ENCODE measurements at regions not wholly inside any gene's neighbourhood (a gene's known extent, or its start where the extent isn't known, plus 50 kb on each side); places are given as distances from the start of the nearest gene placed in this dataset.

DNA sequence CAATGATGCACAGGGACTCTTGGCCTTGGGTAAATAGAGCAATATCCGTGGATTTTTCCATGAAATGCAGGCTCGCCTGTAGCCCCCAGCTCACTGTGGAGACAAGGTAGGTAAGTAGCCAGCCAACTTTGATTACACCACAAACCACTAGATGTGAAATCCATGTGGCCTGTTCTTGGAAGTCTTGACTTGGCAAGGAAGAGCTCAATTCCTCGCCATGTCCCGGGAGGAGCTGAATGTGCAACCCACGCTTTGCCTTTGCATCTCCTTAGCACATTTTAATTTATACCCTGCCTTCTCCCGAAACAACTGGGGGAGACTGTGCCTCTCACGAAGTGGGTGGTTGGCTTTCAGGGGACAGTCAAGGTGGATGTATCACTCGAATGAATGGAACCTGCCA lies 347.7 kb upstream of the MKI67 start:
- no peaks in the 10 kb centered on the region for H3K27me3 ChIP-seq (ENCODE audit: control insufficient read depth, insufficient read depth, low read length)
- no peaks in the 10 kb centered on the region for H3K36me3 ChIP-seq (ENCODE audit: control insufficient read depth, insufficient read depth, low read length)
- no peak overlapping the region for H3K4me3 ChIP-seq (ENCODE audit: low read length)
- H3K27ac ChIP-seq (ENCODE audit: low read depth, low read length) = no peak overlapping the region
- H3K9ac ChIP-seq (ENCODE audit: low read length) = no peak overlapping the region
- H3K4me1 ChIP-seq (ENCODE audit: control insufficient read depth, insufficient read depth, low read length) = no peaks in the 10 kb centered on the region

DNA sequence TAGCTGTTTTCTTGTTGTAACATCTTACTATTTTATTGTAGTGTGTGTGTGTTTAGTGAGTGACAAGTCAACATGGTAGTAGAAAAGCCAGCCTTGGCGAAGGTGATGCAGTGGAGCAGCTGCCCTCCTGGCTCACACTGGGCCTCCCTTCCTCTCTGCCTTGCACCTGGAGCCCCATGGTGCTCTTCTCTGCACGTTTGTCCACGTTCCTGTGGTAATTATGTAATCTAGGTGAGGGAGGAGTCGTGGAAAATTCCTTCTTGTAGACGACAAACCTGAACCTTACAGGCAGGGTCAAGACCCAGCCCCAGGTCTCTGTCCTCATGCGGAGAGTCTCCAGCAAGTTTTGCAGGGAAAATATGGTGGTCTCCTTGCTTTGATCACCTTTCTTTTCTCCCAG lies 348.3 kb upstream of the MKI67 start:
- no peak overlapping the region for H3K4me3 ChIP-seq (ENCODE audit: low read length)
- H3K9ac ChIP-seq (ENCODE audit: low read length) = no peak overlapping the region
- no peaks in the 10 kb centered on the region for H3K27me3 ChIP-seq (ENCODE audit: control insufficient read depth, insufficient read depth, low read length)
- H3K4me1 ChIP-seq (ENCODE audit: control insufficient read depth, insufficient read depth, low read length) = no peaks in the 10 kb centered on the region
- no peak overlapping the region for H3K27ac ChIP-seq (ENCODE audit: low read depth, low read length)
- no peaks in the 10 kb centered on the region for H3K36me3 ChIP-seq (ENCODE audit: control insufficient read depth, insufficient read depth, low read length)

DNA sequence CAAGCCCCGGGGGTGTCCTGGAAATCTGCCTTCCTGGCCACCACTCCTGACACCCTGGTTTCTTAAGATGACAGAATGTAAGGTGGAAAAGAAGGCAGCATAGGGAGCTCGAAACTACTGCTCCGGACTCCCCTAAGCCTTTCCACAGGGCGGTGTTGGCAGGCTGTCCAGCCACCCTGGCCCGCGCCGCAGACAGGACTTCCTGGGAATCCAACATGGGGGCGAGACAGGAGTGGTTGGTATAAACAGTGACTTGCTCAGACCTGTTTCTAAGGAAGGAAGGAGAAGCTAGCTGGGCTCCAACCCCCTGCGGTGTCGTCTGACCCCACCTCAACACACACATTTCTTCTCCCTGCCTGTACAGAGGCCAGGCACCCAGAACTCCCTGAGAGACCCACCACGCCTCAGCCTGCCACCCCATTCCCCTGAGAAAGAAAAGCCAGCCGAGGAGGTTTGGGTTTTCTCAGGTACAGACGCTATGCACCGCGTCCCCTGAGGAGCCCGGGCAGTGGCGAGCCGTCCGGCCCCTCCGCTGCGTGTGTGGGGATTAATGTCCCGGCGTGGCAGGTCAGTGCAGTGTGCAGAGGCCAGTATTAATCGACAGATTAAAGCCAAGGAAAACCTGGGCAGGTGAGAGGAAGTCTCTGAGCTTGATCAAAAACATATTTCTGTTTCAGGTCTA lies 349.6 kb upstream of the MKI67 start:
- Histone ChIP-seq H3K4me3 (ENCODE audit: low read length) (no peak overlapping the region), H3K27ac (ENCODE audit: low read depth, low read length) (no peak overlapping the region), H3K9ac (ENCODE audit: low read length) (no peak overlapping the region), H3K27me3 (ENCODE audit: control insufficient read depth, insufficient read depth, low read length) (no peaks in the 10 kb centered on the region), H3K36me3 (ENCODE audit: control insufficient read depth, insufficient read depth, low read length) (no peaks in the 10 kb centered on the region), H3K4me1 (ENCODE audit: control insufficient read depth, insufficient read depth, low read length) (no peaks in the 10 kb centered on the region)

DNA sequence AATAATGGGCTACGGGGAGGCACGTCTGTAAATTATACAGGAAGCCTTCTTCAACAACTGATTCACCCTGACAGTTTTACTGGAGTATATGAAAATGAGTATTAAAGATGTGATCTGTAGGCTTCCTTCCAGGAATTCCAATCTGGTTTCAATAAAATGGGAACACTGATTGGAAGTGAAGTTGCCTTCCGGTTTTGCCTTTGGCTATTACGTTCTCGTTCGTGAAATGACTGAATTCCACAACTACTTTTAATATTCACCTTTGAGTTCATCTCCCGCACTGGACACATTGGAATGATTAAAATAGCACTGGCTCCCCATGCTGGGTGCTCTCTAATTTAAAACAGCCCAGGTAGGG lies 350.1 kb upstream of the MKI67 start:
- Histone ChIP-seq H3K27ac (ENCODE audit: low read depth, low read length) (no peak overlapping the region), H3K9ac (ENCODE audit: low read length) (no peak overlapping the region), H3K36me3 (ENCODE audit: control insufficient read depth, insufficient read depth, low read length) (no peaks in the 10 kb centered on the region), H3K4me1 (ENCODE audit: control insufficient read depth, insufficient read depth, low read length) (no peaks in the 10 kb centered on the region), H3K27me3 (ENCODE audit: control insufficient read depth, insufficient read depth, low read length) (no peaks in the 10 kb centered on the region), H3K4me3 (ENCODE audit: low read length) (no peak overlapping the region)

DNA sequence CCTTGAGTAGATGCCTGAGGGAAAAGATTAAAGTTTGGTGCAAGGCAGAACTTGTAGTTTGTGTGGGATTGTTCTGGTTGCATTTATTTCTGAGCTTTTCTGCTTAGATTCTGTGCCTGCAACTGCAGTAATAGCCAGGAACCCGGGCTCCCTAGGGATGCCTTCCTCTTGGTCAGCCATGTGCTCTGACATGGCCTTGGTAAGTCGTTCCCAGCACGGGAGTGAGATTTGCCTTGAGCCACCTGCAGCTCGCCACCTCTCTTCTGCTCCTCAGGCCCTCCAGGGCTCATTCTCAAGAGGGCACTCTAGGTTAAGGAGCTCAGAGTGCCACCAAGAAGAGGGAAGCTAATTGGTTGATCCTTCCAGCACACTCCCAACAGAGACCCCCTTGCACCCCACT lies 350.6 kb upstream of the MKI67 start:
- Histone ChIP-seq H3K4me3 (ENCODE audit: low read length) (no peak overlapping the region), H3K36me3 (ENCODE audit: control insufficient read depth, insufficient read depth, low read length) (no peaks in the 10 kb centered on the region), H3K4me1 (ENCODE audit: control insufficient read depth, insufficient read depth, low read length) (no peaks in the 10 kb centered on the region), H3K27ac (ENCODE audit: low read depth, low read length) (no peak overlapping the region), H3K27me3 (ENCODE audit: control insufficient read depth, insufficient read depth, low read length) (no peaks in the 10 kb centered on the region), H3K9ac (ENCODE audit: low read length) (no peak overlapping the region)

DNA sequence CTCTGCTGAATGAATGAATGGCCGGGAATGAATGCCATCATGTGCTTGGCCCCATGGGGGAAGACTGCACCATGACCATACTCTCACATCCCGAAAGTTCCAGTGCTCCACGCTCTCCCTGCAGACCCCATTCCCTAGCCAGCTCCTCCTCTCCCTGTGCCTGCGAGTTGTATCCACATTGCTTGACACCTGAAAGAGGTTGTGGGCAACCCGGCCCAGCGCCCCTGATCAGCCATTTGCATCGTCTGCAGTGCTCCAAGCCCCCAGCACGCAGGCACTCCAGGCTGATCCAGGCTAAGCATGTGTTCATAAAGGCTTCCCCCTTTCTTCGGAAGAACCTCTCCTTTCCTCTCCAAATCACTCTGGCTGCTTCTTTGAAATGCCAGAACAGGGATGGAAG lies 354.4 kb upstream of the MKI67 start:
- no peak overlapping the region for H3K27ac ChIP-seq (ENCODE audit: low read depth, low read length)

DNA sequence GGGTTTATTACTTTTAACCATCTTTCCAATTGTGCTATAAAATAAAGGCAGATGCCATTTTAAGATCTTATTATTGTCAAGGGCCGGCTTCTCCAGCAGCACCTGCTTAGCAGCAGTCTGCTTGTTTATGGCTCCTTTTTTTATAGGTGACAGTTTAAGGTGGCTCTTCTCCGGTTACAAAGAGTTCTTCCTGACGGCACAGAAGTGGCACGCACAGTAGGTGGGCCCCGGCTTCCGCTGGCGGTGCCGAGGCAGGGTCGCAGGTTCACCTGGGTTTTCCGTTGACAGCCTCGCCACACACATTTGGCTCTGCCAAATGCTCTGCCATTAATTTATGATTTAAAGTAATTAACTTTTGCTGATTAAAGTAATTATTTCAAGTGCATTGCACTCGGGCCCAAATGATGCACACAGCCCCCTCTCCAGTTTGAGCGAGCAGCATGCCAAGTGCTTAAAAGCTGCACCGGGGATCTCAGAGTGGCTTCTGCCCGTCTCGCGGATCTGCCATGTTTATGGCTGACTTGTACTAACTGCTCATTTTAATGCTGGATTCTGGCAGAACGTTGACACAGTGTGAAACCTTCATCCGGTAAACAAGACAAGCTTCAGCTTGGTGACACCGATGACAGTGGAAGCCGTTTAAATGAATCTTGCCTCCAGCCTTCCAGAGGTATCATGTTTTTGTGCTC lies 355.1 kb upstream of the MKI67 start:
- H3K27me3 ChIP-seq (ENCODE audit: control insufficient read depth, insufficient read depth, low read length) = no peaks in the 10 kb centered on the region
- no peaks in the 10 kb centered on the region for H3K36me3 ChIP-seq (ENCODE audit: control insufficient read depth, insufficient read depth, low read length)
- no peak overlapping the region for H3K9ac ChIP-seq (ENCODE audit: low read length)
- H3K4me3 ChIP-seq (ENCODE audit: low read length) = no peak overlapping the region
- H3K4me1 ChIP-seq (ENCODE audit: control insufficient read depth, insufficient read depth, low read length) = no peaks in the 10 kb centered on the region
- no peak overlapping the region for H3K27ac ChIP-seq (ENCODE audit: low read depth, low read length)

More for the DNA sequence above, 354.4 kb upstream of the MKI67 start:
- no peaks in the 10 kb centered on the region for H3K4me1 ChIP-seq (ENCODE audit: control insufficient read depth, insufficient read depth, low read length)
- H3K36me3 ChIP-seq (ENCODE audit: control insufficient read depth, insufficient read depth, low read length) = no peaks in the 10 kb centered on the region
- no peak overlapping the region for H3K4me3 ChIP-seq (ENCODE audit: low read length)
- no peaks in the 10 kb centered on the region for H3K27me3 ChIP-seq (ENCODE audit: control insufficient read depth, insufficient read depth, low read length)
- H3K9ac ChIP-seq (ENCODE audit: low read length) = no peak overlapping the region

DNA sequence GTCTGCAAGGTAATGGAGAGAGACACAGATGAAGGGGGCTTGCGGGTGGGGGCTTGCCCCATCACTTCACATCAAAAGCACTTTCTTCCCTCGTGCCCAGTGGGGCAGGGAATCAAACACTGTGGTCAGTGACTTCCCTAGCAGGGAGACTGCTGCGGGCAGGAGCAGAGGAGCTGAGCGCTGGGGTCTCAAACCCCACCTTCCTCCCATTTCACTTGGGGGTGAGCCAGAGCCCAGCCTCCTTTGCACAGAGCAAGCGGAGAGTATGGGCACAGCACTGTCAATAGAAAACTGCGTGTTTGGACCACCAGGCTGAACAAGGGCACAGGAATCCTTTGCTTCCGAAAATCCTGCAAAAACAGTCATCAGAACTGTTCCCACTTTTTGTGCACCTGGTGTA lies 355.8 kb upstream of the MKI67 start:
- no peaks in the 10 kb centered on the region for H3K36me3 ChIP-seq (ENCODE audit: control insufficient read depth, insufficient read depth, low read length)
- H3K4me3 ChIP-seq (ENCODE audit: low read length) = no peak overlapping the region
- no peak overlapping the region for H3K9ac ChIP-seq (ENCODE audit: low read length)
- H3K4me1 ChIP-seq (ENCODE audit: control insufficient read depth, insufficient read depth, low read length) = no peaks in the 10 kb centered on the region
- no peaks in the 10 kb centered on the region for H3K27me3 ChIP-seq (ENCODE audit: control insufficient read depth, insufficient read depth, low read length)
- no peak overlapping the region for H3K27ac ChIP-seq (ENCODE audit: low read depth, low read length)

DNA sequence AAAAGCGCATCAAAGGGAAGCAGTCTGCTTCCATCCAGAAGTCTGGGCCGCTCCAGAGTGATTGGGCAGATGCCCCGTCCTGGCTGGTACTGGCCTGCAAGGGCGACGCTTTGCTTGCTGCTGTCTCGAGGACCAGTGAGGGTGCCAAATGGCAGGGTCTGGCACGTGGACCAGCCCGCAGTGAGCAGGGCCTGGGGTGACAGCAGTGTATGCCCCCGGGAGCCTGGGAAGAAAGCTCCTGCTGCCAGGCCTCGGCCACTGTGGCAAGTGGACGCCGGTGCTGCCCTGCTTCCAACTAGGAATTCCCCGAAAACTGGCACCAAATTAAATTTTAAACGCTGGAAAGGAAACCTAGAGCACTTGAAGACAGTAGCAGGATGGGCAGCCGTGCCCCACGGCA lies 357.0 kb upstream of the MKI67 start:
- Histone ChIP-seq H3K4me1 (ENCODE audit: control insufficient read depth, insufficient read depth, low read length) (no peaks in the 10 kb centered on the region), H3K27ac (ENCODE audit: low read depth, low read length) (no peak overlapping the region), H3K27me3 (ENCODE audit: control insufficient read depth, insufficient read depth, low read length) (no peaks in the 10 kb centered on the region), H3K9ac (ENCODE audit: low read length) (no peak overlapping the region), H3K36me3 (ENCODE audit: control insufficient read depth, insufficient read depth, low read length) (no peaks in the 10 kb centered on the region), H3K4me3 (ENCODE audit: low read length) (no peak overlapping the region)

DNA sequence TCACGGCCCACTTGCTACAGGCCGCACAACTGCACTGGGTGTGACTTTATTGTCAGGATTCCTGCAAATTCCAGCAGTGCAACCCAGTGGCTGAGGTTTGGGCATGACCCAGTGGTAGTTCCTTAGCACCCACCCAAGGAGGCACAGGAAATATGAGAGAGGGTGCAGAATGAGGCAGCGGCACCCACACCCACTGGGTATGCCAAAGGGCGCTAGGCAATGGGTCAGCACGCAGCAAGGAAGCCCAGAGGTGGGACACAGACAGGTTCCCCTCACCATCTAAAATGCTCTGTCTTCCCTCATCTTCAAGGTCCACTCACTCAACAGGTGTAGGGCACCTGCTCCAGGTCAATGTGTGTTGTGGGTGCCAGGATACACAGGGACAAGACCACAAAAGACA lies 357.8 kb upstream of the MKI67 start:
- Histone ChIP-seq H3K27ac (ENCODE audit: low read depth, low read length) (no peak overlapping the region), H3K27me3 (ENCODE audit: control insufficient read depth, insufficient read depth, low read length) (no peaks in the 10 kb centered on the region), H3K36me3 (ENCODE audit: control insufficient read depth, insufficient read depth, low read length) (no peaks in the 10 kb centered on the region), H3K9ac (ENCODE audit: low read length) (no peak overlapping the region), H3K4me3 (ENCODE audit: low read length) (no peak overlapping the region), H3K4me1 (ENCODE audit: control insufficient read depth, insufficient read depth, low read length) (no peaks in the 10 kb centered on the region)

DNA sequence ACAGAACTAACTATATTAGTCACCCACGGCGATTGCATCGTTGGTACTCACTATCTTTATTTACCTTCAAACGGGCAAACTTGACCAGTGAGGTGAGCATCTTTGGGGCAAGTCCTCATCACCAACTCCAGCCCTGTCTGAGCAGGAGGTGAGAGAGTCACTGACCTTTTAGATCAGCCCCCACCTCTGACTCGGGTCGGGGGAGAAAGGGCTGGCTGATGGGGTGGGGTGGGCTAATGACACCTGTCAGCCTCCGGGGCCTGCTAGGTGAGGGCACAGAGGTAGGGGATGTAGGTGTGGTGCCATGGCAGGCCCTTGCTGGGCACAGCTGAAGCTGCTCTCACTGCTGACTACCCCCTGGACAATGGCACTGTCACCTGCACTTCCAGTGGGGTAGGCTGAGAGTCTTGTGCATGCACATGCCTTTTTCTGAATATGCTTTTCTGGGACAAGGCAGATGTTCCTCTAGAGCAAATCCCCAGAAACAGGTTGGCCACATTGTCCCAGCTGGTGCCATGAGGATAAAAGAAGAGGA lies 359.5 kb upstream of the MKI67 start:
- Histone ChIP-seq H3K36me3 (ENCODE audit: control insufficient read depth, insufficient read depth, low read length) (no peaks in the 10 kb centered on the region), H3K27me3 (ENCODE audit: control insufficient read depth, insufficient read depth, low read length) (no peaks in the 10 kb centered on the region), H3K9ac (ENCODE audit: low read length) (no peak overlapping the region), H3K4me3 (ENCODE audit: low read length) (no peak overlapping the region), H3K4me1 (ENCODE audit: control insufficient read depth, insufficient read depth, low read length) (no peaks in the 10 kb centered on the region), H3K27ac (ENCODE audit: low read depth, low read length) (no peak overlapping the region)

DNA sequence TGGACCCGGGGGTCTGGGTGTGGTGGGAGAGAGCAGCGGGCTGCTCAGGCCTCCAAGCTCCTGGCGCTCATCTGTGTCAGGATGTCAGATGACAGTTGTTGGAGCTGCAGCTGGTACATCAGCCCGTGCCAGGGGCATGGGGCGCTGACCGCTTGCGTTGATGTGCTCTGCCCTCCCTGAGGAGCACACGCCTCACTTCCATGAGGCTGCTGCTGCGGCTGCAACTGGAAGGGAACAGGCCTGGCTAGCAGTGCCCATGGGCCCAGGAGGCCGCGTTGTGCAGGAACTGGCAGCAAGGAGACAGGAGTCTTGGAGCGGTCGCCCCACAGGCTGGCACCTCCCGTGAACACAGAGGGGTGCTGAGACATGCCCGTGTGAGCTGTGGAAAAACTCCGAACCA lies 361.3 kb upstream of the MKI67 start:
- no peak overlapping the region for H3K9ac ChIP-seq (ENCODE audit: low read length)
- H3K27ac ChIP-seq (ENCODE audit: low read depth, low read length) = no peak overlapping the region
- H3K36me3 ChIP-seq (ENCODE audit: control insufficient read depth, insufficient read depth, low read length) = no peaks in the 10 kb centered on the region
- H3K4me1 ChIP-seq (ENCODE audit: control insufficient read depth, insufficient read depth, low read length) = no peaks in the 10 kb centered on the region
- H3K4me3 ChIP-seq (ENCODE audit: low read length) = no peak overlapping the region
- no peaks in the 10 kb centered on the region for H3K27me3 ChIP-seq (ENCODE audit: control insufficient read depth, insufficient read depth, low read length)
